ENCODE measurements at regions not wholly inside any gene's neighbourhood (a gene's known extent, or its start where the extent isn't known, plus 50 kb on each side); places are given as distances from the start of the nearest gene placed in this dataset.

DNA sequence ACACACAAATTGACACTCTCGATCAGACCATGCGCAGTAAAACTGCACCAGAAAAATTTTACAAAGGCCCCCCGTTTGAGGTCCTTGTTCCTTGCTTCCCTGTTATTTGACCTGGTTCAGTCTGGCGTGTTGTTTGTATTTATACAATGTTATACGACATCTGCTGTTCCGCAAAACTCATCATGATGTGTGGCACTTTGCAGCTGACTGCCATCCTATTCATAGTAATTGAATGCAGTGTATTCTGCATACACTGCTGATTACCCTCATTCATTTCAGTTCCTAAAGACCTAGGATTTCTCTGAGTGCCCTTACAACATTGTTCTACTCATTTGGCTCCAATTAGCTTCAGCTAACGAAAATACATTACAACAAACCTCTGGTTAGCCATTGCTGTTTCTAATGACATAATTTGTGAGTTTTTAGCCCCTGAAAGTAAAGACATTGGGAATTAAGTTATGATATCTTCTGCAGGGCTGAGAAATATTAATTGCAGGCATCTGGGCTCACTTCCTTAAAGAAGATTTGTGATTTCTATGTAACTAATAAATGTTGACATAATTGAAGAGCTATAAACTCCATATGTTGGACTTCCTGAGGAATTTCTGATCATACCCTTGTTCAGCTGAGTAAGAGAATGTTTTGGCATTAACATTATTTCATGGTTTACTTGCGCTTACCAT is 75.7 kb downstream of the C3orf38 start:
- H3K79me2 ChIP-seq (ENCODE audit: control insufficient read depth, insufficient read depth, low read length) = no peaks in the 10 kb centered on the region
- ATAC-seq = no peak
- in situ Hi-C loops (cut with MboI) = no loop called here

DNA sequence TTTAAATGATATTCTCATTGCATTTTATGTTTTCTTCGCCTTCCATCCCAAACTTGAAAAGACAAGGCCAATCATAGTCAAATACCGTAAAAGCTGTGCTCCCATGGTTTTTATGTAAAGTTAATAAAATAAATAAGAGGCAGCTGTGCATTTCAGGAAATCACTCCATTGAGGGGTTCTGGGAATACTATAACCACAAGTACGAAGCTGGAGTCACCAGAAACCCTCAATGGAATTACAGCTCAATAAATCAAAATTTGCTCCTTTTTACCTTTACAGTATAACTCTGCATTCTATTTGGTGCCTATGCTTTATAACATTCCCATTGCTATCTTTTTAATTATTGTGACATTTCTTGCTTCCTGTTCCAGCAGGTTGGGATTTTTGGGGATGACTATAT is 77.2 kb downstream of the C3orf38 start:
- H3K27me3 ChIP-seq (replicated peaks in 1 of 2; ENCODE audit: control insufficient read depth in 2 of 2, insufficient read depth in 2 of 2, low read length in 1 of 2) = no peaks in the 10 kb centered on the region; a peak in 1 of 4 replicates
- SMC1A ChIA-PET (ENCODE audit: uncharacterized antibody, unreplicated experiment) = interaction anchor here (1.0 to 2.4 kb wide), 2 partner anchors 10 kb away, joined by 4 to 7 read pairs; no protein-coding TSS in a partner anchor
- no peaks in the 10 kb centered on the region for H3K36me3 ChIP-seq (ENCODE audit: control insufficient read depth in 2 of 2, insufficient read depth in 2 of 2, low read length in 1 of 2)
- no peak overlapping the region for H3K9ac ChIP-seq (ENCODE audit: control insufficient read depth, insufficient read depth, low read length)
- H3K79me2 ChIP-seq (ENCODE audit: control insufficient read depth, insufficient read depth, low read length) = no peaks in the 10 kb centered on the region
- H3K4me1 ChIP-seq (ENCODE audit: control insufficient read depth, insufficient read depth, low read length) = no peaks in the 10 kb centered on the region
- no peak overlapping the region for H3K4me2 ChIP-seq (ENCODE audit: control insufficient read depth, insufficient read depth)
- CTCF ChIA-PET = interaction anchor here (0.7 to 1.8 kb wide), 2 partner anchors 21 to 766 kb away, joined by 3 to 4 read pairs; no protein-coding TSS in a partner anchor
- DNase-seq (ENCODE audit: low read depth, low spot score) = no peak
- intact Hi-C loops (cut with micrococcal nuclease; ENCODE audit: unreplicated experiment) = no loop called here
- no peak overlapping the region for H3K27ac ChIP-seq (ENCODE audit: control insufficient read depth, insufficient read depth)
- POLR2A ChIA-PET = no interaction called here
- ATAC-seq = no peak
- H2AFZ ChIP-seq (ENCODE audit: control insufficient read depth, low read depth, low read length) = no peak overlapping the region
- no TSS peak for BruUV-seq (replicated peaks)
- FAIRE-seq = no peak
- 31% methylated on average over 3 of the region's 3 CpGs for WGBS (ENCODE audit: insufficient coverage, insufficient replicate concordance, low lambda C conversion rate, missing lambda C conversion rate)
- H3K9me3 ChIP-seq (replicated peaks; ENCODE audit: control insufficient read depth, insufficient read depth, low read length) = no peaks in the 10 kb centered on the region
- RAD21 ChIA-PET (ENCODE audit: unreplicated experiment) = no interaction called here
- no peaks in the 10 kb centered on the region for H4K20me1 ChIP-seq (ENCODE audit: control insufficient read depth, insufficient read depth)
- in situ Hi-C loops (cut with MboI) = no loop called here
- no peak overlapping the region for H3K4me3 ChIP-seq
- TF ChIP-seq, protein P1, sequence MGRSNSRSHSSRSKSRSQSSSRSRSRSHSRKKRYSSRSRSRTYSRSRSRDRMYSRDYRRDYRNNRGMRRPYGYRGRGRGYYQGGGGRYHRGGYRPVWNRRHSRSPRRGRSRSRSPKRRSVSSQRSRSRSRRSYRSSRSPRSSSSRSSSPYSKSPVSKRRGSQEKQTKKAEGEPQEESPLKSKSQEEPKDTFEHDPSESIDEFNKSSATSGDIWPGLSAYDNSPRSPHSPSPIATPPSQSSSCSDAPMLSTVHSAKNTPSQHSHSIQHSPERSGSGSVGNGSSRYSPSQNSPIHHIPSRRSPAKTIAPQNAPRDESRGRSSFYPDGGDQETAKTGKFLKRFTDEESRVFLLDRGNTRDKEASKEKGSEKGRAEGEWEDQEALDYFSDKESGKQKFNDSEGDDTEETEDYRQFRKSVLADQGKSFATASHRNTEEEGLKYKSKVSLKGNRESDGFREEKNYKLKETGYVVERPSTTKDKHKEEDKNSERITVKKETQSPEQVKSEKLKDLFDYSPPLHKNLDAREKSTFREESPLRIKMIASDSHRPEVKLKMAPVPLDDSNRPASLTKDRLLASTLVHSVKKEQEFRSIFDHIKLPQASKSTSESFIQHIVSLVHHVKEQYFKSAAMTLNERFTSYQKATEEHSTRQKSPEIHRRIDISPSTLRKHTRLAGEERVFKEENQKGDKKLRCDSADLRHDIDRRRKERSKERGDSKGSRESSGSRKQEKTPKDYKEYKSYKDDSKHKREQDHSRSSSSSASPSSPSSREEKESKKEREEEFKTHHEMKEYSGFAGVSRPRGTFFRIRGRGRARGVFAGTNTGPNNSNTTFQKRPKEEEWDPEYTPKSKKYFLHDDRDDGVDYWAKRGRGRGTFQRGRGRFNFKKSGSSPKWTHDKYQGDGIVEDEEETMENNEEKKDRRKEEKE (IDR thresholded peaks at IDR 0.05) = no peak
- TF ChIP-seq, protein P2, sequence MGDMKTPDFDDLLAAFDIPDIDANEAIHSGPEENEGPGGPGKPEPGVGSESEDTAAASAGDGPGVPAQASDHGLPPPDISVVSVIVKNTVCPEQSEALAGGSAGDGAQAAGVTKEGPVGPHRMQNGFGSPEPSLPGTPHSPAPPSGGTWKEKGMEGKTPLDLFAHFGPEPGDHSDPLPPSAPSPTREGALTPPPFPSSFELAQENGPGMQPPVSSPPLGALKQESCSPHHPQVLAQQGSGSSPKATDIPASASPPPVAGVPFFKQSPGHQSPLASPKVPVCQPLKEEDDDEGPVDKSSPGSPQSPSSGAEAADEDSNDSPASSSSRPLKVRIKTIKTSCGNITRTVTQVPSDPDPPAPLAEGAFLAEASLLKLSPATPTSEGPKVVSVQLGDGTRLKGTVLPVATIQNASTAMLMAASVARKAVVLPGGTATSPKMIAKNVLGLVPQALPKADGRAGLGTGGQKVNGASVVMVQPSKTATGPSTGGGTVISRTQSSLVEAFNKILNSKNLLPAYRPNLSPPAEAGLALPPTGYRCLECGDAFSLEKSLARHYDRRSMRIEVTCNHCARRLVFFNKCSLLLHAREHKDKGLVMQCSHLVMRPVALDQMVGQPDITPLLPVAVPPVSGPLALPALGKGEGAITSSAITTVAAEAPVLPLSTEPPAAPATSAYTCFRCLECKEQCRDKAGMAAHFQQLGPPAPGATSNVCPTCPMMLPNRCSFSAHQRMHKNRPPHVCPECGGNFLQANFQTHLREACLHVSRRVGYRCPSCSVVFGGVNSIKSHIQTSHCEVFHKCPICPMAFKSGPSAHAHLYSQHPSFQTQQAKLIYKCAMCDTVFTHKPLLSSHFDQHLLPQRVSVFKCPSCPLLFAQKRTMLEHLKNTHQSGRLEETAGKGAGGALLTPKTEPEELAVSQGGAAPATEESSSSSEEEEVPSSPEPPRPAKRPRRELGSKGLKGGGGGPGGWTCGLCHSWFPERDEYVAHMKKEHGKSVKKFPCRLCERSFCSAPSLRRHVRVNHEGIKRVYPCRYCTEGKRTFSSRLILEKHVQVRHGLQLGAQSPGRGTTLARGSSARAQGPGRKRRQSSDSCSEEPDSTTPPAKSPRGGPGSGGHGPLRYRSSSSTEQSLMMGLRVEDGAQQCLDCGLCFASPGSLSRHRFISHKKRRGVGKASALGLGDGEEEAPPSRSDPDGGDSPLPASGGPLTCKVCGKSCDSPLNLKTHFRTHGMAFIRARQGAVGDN (IDR thresholded peaks at IDR 0.05) = no peak
- TF ChIP-seq CBX3 (IDR thresholded peaks at IDR 0.05; ENCODE audit: borderline replicate concordance, low read depth) = no peak

More for the DNA sequence above, 75.7 kb downstream of the C3orf38 start:
- H3K27me3 ChIP-seq (replicated peaks in 1 of 2; ENCODE audit: control insufficient read depth in 2 of 2, insufficient read depth in 2 of 2, low read length in 1 of 2) = no peaks in the 10 kb centered on the region; a peak in 1 of 4 replicates
- H3K9me3 ChIP-seq (replicated peaks; ENCODE audit: control insufficient read depth, insufficient read depth, low read length) = no peaks in the 10 kb centered on the region
- no peak overlapping the region for H2AFZ ChIP-seq (ENCODE audit: control insufficient read depth, low read depth, low read length)
- 51% methylated on average over 8 of the region's 8 CpGs for WGBS (ENCODE audit: insufficient coverage, insufficient replicate concordance, low lambda C conversion rate, missing lambda C conversion rate)
- H3K4me1 ChIP-seq (ENCODE audit: control insufficient read depth, insufficient read depth, low read length) = no peaks in the 10 kb centered on the region
- POLR2A ChIA-PET = no interaction called here
- SMC1A ChIA-PET (ENCODE audit: uncharacterized antibody, unreplicated experiment) = interaction anchor here (0.9 to 2.4 kb wide), 3 partner anchors 9 to 1867 kb away, joined by 3 to 7 read pairs (median 3); no protein-coding TSS in a partner anchor
- CTCF ChIA-PET = interaction anchor here (0.9 kb wide), 1 partner anchor 8 kb away, joined by 4 read pairs; no protein-coding TSS in a partner anchor
- RAD21 ChIA-PET (ENCODE audit: unreplicated experiment) = no interaction called here
- H4K20me1 ChIP-seq (ENCODE audit: control insufficient read depth, insufficient read depth) = no peaks in the 10 kb centered on the region
- no peak for TF ChIP-seq TCF12 (IDR thresholded peaks at IDR 0.05; ENCODE audit: low read depth, low read length)
- no peak for TF ChIP-seq ZNF217 (IDR thresholded peaks at IDR 0.05)
- no peak for TF ChIP-seq PAX5 (IDR thresholded peaks at IDR 0.05; ENCODE audit: borderline replicate concordance, low read depth, low read length)
- no peak for TF ChIP-seq LARP7 (IDR thresholded peaks at IDR 0.05)
- TF ChIP-seq SPI1 (IDR thresholded peaks at IDR 0.05; ENCODE audit: borderline replicate concordance, insufficient read depth, low read depth, low read length) = no peak
- no peak for TF ChIP-seq NFYA (IDR thresholded peaks at IDR 0.05; ENCODE audit: borderline replicate concordance, low read depth, low read length)
- DNase-seq (ENCODE audit: low read depth, low spot score) = no peak
- H3K36me3 ChIP-seq (ENCODE audit: control insufficient read depth in 2 of 2, insufficient read depth in 2 of 2, low read length in 1 of 2) = no peaks in the 10 kb centered on the region
- no peak overlapping the region for H3K4me2 ChIP-seq (ENCODE audit: control insufficient read depth, insufficient read depth)
- H3K27ac ChIP-seq (ENCODE audit: control insufficient read depth, insufficient read depth) = no peak overlapping the region
- intact Hi-C loops (cut with micrococcal nuclease; ENCODE audit: unreplicated experiment) = no loop called here
- no peak for FAIRE-seq
- no TSS peak for BruUV-seq (replicated peaks)
- no peak overlapping the region for H3K4me3 ChIP-seq
- H3K9ac ChIP-seq (ENCODE audit: control insufficient read depth, insufficient read depth, low read length) = no peak overlapping the region

Measured in GM12878 (cell line).